ENCODE measurements at regions not wholly inside any gene's neighbourhood (a gene's known extent, or its start where the extent isn't known, plus 50 kb on each side); places are given as distances from the start of the nearest gene placed in this dataset.

DNA sequence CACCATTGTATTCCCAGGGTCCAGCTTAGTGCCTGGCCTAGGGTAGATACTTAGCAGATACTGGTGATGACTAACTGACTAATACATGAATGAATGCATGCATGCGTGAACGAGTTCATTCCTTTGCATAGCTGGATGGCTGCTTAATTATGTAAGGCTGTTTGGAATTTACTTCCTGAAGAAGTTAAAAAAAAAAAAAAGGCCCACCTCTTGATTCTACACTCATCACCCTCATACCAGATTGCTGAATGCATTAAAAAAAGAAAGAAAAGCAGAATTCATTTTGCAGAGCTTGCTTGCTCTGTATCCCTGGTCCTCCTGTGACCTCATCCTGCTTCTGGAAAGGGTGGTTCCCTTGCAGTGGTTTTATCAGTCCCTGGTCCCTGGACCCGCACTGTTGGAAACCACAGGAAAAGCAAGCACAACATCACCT lies 277.6 kb upstream of the CFAP20DC start:
- TF ChIP-seq, protein P1, sequence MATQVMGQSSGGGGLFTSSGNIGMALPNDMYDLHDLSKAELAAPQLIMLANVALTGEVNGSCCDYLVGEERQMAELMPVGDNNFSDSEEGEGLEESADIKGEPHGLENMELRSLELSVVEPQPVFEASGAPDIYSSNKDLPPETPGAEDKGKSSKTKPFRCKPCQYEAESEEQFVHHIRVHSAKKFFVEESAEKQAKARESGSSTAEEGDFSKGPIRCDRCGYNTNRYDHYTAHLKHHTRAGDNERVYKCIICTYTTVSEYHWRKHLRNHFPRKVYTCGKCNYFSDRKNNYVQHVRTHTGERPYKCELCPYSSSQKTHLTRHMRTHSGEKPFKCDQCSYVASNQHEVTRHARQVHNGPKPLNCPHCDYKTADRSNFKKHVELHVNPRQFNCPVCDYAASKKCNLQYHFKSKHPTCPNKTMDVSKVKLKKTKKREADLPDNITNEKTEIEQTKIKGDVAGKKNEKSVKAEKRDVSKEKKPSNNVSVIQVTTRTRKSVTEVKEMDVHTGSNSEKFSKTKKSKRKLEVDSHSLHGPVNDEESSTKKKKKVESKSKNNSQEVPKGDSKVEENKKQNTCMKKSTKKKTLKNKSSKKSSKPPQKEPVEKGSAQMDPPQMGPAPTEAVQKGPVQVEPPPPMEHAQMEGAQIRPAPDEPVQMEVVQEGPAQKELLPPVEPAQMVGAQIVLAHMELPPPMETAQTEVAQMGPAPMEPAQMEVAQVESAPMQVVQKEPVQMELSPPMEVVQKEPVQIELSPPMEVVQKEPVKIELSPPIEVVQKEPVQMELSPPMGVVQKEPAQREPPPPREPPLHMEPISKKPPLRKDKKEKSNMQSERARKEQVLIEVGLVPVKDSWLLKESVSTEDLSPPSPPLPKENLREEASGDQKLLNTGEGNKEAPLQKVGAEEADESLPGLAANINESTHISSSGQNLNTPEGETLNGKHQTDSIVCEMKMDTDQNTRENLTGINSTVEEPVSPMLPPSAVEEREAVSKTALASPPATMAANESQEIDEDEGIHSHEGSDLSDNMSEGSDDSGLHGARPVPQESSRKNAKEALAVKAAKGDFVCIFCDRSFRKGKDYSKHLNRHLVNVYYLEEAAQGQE (IDR thresholded peaks at IDR 0.05; ENCODE audit: insufficient read depth in 1 of 2, low read depth in 2 of 2, low read length in 2 of 2) = no peak
- TF ChIP-seq POLR2AphosphoS5 (IDR thresholded peaks at IDR 0.05; ENCODE audit: low read depth, low read length) = no peak
- TF ChIP-seq SIN3A (IDR thresholded peaks at IDR 0.05; ENCODE audit: borderline replicate concordance, insufficient read depth, low read length) = no peak
- no peak for TF ChIP-seq TAF1 (IDR thresholded peaks at IDR 0.05; ENCODE audit: borderline replicate concordance, insufficient read depth, low read length)
- TF ChIP-seq FOXP2 (optimal IDR thresholded peaks at IDR 0.05; ENCODE audit: borderline replicate concordance, extremely low read depth, extremely low read length, insufficient read depth) = no peak

DNA sequence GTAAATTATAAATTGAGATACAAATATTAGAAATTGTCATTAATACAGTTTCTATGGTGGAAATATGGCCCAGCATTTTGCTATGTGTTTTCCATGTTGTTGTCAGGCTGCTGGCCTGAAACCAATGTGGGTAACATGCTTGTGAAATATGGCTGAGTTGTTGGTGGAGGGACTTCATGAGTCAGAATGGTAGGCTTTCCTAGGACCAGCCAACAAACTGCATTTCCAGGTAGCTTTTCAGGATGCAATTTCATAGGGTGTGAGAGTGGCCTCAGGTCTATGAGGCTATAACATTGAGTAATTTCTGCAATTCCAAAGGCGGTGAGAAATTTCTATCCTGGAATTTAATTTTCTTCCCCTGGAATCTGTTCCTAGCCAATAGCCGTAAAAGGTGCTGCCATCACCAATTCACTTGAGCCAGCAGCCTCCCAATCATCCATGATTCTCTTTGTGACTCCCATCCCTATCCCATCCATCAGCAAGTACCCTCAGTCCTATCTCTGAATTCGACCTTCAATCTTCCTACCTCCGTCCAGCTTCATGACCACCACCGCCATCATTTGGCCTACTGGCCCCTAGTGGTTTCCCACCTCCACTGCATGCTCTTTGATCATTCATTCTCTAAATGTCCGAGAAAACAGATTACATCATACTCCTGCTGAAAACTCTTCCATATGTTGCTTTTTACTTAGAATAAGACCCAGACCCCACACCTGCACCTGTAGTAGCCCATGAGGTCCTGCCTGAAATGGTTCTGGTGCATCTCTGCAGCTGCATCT lies 276.6 kb upstream of the CFAP20DC start:
- TF ChIP-seq FOXP2 (optimal IDR thresholded peaks at IDR 0.05; ENCODE audit: borderline replicate concordance, extremely low read depth, extremely low read length, insufficient read depth) = no peak
- no peak for TF ChIP-seq SIN3A (IDR thresholded peaks at IDR 0.05; ENCODE audit: borderline replicate concordance, insufficient read depth, low read length)
- TF ChIP-seq, protein P1 (IDR thresholded peaks at IDR 0.05; ENCODE audit: insufficient read depth in 1 of 2, low read depth in 2 of 2, low read length in 2 of 2) = no peak
- TF ChIP-seq TAF1 (IDR thresholded peaks at IDR 0.05; ENCODE audit: borderline replicate concordance, insufficient read depth, low read length) = no peak
- TF ChIP-seq POLR2AphosphoS5 (IDR thresholded peaks at IDR 0.05; ENCODE audit: low read depth, low read length) = no peak

DNA sequence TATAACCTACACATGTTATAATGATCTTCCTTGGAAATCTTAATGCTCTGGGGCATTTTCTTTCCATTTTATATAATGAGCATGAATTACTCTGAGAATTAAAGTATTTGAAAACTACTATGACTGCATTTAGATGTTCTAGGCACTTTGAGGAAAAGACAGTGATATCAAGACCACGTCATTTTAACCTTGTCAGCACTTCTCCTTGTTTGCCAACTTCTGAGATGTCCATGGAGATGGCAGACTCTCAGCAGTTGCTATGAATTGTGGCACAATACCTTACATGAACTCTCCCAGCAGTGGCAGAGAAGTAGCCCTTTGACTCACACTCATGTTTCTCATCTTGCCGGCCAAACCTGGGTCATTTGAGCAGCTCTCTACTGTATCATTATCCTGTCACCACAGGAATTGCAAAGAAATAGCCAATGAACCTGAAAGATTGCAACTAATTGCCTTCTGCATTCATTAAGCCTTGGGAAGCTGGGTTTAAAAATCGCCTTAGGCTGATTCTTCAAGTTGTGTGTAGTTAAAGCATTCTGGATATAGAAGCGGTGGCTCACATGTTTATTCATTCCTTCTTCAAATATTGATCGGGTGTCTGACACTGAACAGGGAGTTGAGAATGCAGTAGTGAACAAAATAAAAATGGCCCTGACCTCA lies 272.2 kb upstream of the CFAP20DC start:
- TF ChIP-seq POLR2AphosphoS5 (IDR thresholded peaks at IDR 0.05; ENCODE audit: low read depth, low read length) (no peak), FOXP2 (optimal IDR thresholded peaks at IDR 0.05; ENCODE audit: borderline replicate concordance, extremely low read depth, extremely low read length, insufficient read depth) (no peak)

DNA sequence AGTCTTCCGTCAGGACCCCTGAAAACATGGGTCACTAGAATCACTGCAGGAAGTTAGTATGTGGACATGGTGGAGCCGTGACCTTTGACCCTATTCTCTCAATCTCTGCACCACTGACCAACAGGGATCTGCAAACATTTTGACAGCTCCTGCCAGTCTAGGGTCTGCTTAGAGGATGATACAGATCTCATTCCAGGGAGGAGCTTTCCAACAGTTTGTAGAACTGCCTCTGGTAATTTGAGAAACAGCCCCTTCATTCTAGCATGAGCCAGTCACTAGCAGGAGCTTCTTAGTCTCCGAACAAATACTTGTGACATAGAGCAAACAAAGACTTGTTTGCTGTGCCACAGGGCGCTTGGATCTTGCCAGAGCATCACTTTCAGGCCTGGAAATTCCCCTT lies 270.3 kb upstream of the CFAP20DC start:
- TF ChIP-seq, protein P1 (IDR thresholded peaks at IDR 0.05; ENCODE audit: insufficient read depth in 1 of 2, low read depth in 2 of 2, low read length in 2 of 2) = no peak
- TF ChIP-seq FOXP2 (optimal IDR thresholded peaks at IDR 0.05; ENCODE audit: borderline replicate concordance, extremely low read depth, extremely low read length, insufficient read depth) = no peak
- no peak for TF ChIP-seq SIN3A (IDR thresholded peaks at IDR 0.05; ENCODE audit: borderline replicate concordance, insufficient read depth, low read length)
- TF ChIP-seq TAF1 (IDR thresholded peaks at IDR 0.05; ENCODE audit: borderline replicate concordance, insufficient read depth, low read length) = no peak
- no peak for TF ChIP-seq POLR2AphosphoS5 (IDR thresholded peaks at IDR 0.05; ENCODE audit: low read depth, low read length)

DNA sequence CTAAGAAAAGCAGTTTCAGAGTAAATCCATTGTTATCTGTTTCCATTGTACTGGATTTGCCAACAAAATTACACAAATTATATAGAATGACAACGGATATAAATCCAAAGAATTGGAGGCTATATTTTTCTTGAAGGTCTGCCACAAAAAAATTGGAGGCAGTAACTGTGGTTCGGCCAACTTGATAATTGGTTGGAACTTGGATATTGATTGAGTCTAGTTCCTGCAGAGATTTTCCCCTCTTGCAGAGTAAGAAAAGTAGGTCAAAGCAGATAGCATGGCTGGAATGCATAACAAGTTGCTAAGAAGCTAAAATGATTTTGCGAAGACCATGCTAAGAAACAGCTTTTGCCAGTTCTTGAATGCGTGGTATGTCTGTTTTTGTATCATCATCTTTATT lies 269.6 kb upstream of the CFAP20DC start:
- TF ChIP-seq, protein P1 (IDR thresholded peaks at IDR 0.05; ENCODE audit: insufficient read depth in 1 of 2, low read depth in 2 of 2, low read length in 2 of 2) = no peak
- TF ChIP-seq SIN3A (IDR thresholded peaks at IDR 0.05; ENCODE audit: borderline replicate concordance, insufficient read depth, low read length) (no peak), POLR2AphosphoS5 (IDR thresholded peaks at IDR 0.05; ENCODE audit: low read depth, low read length) (no peak), TAF1 (IDR thresholded peaks at IDR 0.05; ENCODE audit: borderline replicate concordance, insufficient read depth, low read length) (no peak), FOXP2 (optimal IDR thresholded peaks at IDR 0.05; ENCODE audit: borderline replicate concordance, extremely low read depth, extremely low read length, insufficient read depth) (no peak)
